HepG2 (cell line): ENCODE measurements at regions not wholly inside any gene's neighbourhood (a gene's known extent, or its start where the extent isn't known, plus 50 kb on each side); places are given as distances from the start of the nearest gene placed in this dataset.

ENCODE experiments used
- NR3C1 ChIP-seq: sonication (generic); formaldehyde crosslinking; IDR thresholded peaks from 2 replicates; pipeline ENCODE4 v1.4.0; 2020; ENCODE audit warnings: missing genetic modification reagents
- ZNF607 ChIP-seq: sonication (generic); formaldehyde crosslinking; IDR thresholded peaks from 2 replicates; pipeline ENCODE4 v1.5.1; 2020; ENCODE audit warnings: missing genetic modification reagents, mild to moderate bottlenecking, borderline replicate concordance

DNA sequence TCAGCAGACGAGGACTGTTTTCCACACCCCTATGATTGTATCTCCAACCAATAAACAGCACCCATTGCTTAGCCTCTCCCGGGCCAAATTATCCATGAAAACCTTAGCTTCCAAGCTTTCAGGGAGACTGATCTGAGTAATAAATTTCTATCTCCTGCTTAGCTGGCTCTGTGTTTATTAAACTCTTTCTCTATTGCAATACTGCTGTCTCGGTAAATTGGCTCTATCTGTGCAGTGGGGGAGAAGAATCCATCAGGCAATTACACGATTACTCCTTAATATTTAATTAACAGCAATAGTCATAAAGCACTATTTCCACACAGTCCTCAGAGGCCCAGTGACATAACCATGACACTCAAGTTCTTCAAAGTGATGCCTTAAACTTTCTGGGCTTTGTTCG lies 1122.8 kb downstream of the TYW1 start:
- TF ChIP-seq ZNF607 (CRISPR knock-in tag), result no peak
- TF ChIP-seq NR3C1 (CRISPR knock-in tag), result no peak
